ENCODE measurements at regions not wholly inside any gene's neighbourhood (a gene's known extent, or its start where the extent isn't known, plus 50 kb on each side); places are given as distances from the start of the nearest gene placed in this dataset.

- Histone ChIP-seq H3K4me3 (replicated peaks; ENCODE audit: low read depth, low read length) (no peak overlapping the region), H3K36me3 (ENCODE audit: control insufficient read depth, insufficient read depth, low read length) (no peaks in the 10 kb centered on the region), H3K27me3 (replicated peaks; ENCODE audit: control insufficient read depth, insufficient read depth, low read length) (no peaks in the 10 kb centered on the region)
- no peak for DNase-seq (ENCODE audit: extremely low read depth, insufficient read length)
- no peak for TF ChIP-seq CTCF (IDR thresholded peaks at IDR 0.05; ENCODE audit: insufficient read depth, low read length, poor library complexity, severe bottlenecking)
These were observed 193.4 kb downstream of the OMA1 start for GRCh38 chr1:58353168-58353567.

GRCh38 chr1:58352476-58353092 is 193.9 kb downstream of the OMA1 start:
- no peaks in the 10 kb centered on the region for H3K27me3 ChIP-seq (replicated peaks; ENCODE audit: control insufficient read depth, insufficient read depth, low read length)
- H3K36me3 ChIP-seq (ENCODE audit: control insufficient read depth, insufficient read depth, low read length), result no peaks in the 10 kb centered on the region
- no peak for TF ChIP-seq CTCF (IDR thresholded peaks at IDR 0.05; ENCODE audit: insufficient read depth, low read length, poor library complexity, severe bottlenecking)
- no peak for DNase-seq (ENCODE audit: extremely low read depth, insufficient read length)
- no peak overlapping the region for H3K4me3 ChIP-seq (replicated peaks; ENCODE audit: low read depth, low read length)

GRCh38 chr1:58346036-58346355 is 200.5 kb downstream of the OMA1 start:
- no peaks in the 10 kb centered on the region for H3K36me3 ChIP-seq (ENCODE audit: control insufficient read depth, insufficient read depth, low read length)

GRCh38 chr1:58345215-58346035 is 201.1 kb downstream of the OMA1 start:
- no peak for TF ChIP-seq CTCF (IDR thresholded peaks at IDR 0.05; ENCODE audit: insufficient read depth, low read length, poor library complexity, severe bottlenecking)
- H3K4me3 ChIP-seq (replicated peaks; ENCODE audit: low read depth, low read length), result no peak overlapping the region
- DNase-seq (ENCODE audit: extremely low read depth, insufficient read length), result no peak
- no peaks in the 10 kb centered on the region for H3K27me3 ChIP-seq (replicated peaks; ENCODE audit: control insufficient read depth, insufficient read depth, low read length)
- no peaks in the 10 kb centered on the region for H3K36me3 ChIP-seq (ENCODE audit: control insufficient read depth, insufficient read depth, low read length)

More at GRCh38 chr1:58346036-58346355, 200.5 kb downstream of the OMA1 start:
- no peak for TF ChIP-seq CTCF (IDR thresholded peaks at IDR 0.05; ENCODE audit: insufficient read depth, low read length, poor library complexity, severe bottlenecking)
- no peaks in the 10 kb centered on the region for H3K27me3 ChIP-seq (replicated peaks; ENCODE audit: control insufficient read depth, insufficient read depth, low read length)
- no peak overlapping the region for H3K4me3 ChIP-seq (replicated peaks; ENCODE audit: low read depth, low read length)
- no peak for DNase-seq (ENCODE audit: extremely low read depth, insufficient read length)

GRCh38 chr1:58340185-58340584 is 206.3 kb downstream of the OMA1 start:
- DNase-seq (ENCODE audit: extremely low read depth, insufficient read length), result no peak
- no peak for TF ChIP-seq CTCF (IDR thresholded peaks at IDR 0.05; ENCODE audit: insufficient read depth, low read length, poor library complexity, severe bottlenecking)
- Histone ChIP-seq H3K27me3 (replicated peaks; ENCODE audit: control insufficient read depth, insufficient read depth, low read length) (no peaks in the 10 kb centered on the region), H3K4me3 (replicated peaks; ENCODE audit: low read depth, low read length) (no peak overlapping the region), H3K36me3 (ENCODE audit: control insufficient read depth, insufficient read depth, low read length) (no peaks in the 10 kb centered on the region)

All from GM06990 (cell line).